HG03520 (cell line): ENCODE measurements at regions not wholly inside any gene's neighbourhood (a gene's known extent, or its start where the extent isn't known, plus 50 kb on each side); places are given as distances from the start of the nearest gene placed in this dataset.
"Not testable (repeated sequence)": the region's sequence is repeated elsewhere in the genome, so short reads cannot be mapped to it uniquely, and the experiment has no call there.

ENCODE experiments used
- ATAC-seq: cut with Tn5 transposase; IDR thresholded peaks from one replicate; pipeline ENCODE4 v1.9.1; 2021; ENCODE audit warnings: mild to moderate bottlenecking, moderate library complexity; ENCODE audit not compliant: unreplicated experiment

GRCh38 chr10:30765022-30765615 is 135.6 kb upstream of the LYZL2 start:
- ATAC-seq, result no peak

GRCh38 chr10:30763918-30764317 is 134.4 kb upstream of the LYZL2 start:
- ATAC-seq, result no peak

GRCh38 chr10:30762620-30763019 is 133.1 kb upstream of the LYZL2 start:
- no peak for ATAC-seq

GRCh38 chr10:30759423-30759822 is 129.9 kb upstream of the LYZL2 start:
- no peak for ATAC-seq

- ATAC-seq, result no peak
Observed at GRCh38 chr10:30758338-30758737, 128.8 kb upstream of the LYZL2 start.

- no peak for ATAC-seq
Observed at GRCh38 chr10:30756896-30757295, 127.3 kb upstream of the LYZL2 start.

GRCh38 chr10:30756151-30756550 is 126.6 kb upstream of the LYZL2 start:
- ATAC-seq, result no peak

GRCh38 chr10:30755441-30755953 is 125.9 kb upstream of the LYZL2 start:
- ATAC-seq, result no peak

GRCh38 chr10:30752481-30752881 is 122.9 kb upstream of the LYZL2 start:
- no peak for ATAC-seq

- peak; percentile 67 for ATAC-seq
Observed at GRCh38 chr10:30751678-30752331, 122.3 kb upstream of the LYZL2 start.

GRCh38 chr10:30750971-30751677 is 121.6 kb upstream of the LYZL2 start:
- ATAC-seq, result no peak

- no peak for ATAC-seq
Observed at GRCh38 chr10:30749385-30749784, 119.8 kb upstream of the LYZL2 start.

- ATAC-seq, result no peak
Observed at GRCh38 chr10:30748152-30748973, 118.8 kb upstream of the LYZL2 start.

GRCh38 chr10:30747633-30748032 is 118.1 kb upstream of the LYZL2 start:
- no peak for ATAC-seq

- no peak for ATAC-seq
Observed at GRCh38 chr10:30745953-30746352, 116.4 kb upstream of the LYZL2 start.

- ATAC-seq, result no peak
Observed at GRCh38 chr10:30744106-30744505, 114.6 kb upstream of the LYZL2 start.

- no peak for ATAC-seq
Observed at GRCh38 chr10:30743586-30743985, 114.0 kb upstream of the LYZL2 start.

- ATAC-seq, result peak; percentile 71
Observed at GRCh38 chr10:30742471-30742870, 112.9 kb upstream of the LYZL2 start.

- not testable (repeated sequence) for ATAC-seq
Observed at GRCh38 chr10:30740774-30741173, 111.2 kb upstream of the LYZL2 start.

- no peak for ATAC-seq
Observed at GRCh38 chr10:30738416-30738815, 108.9 kb upstream of the LYZL2 start.

GRCh38 chr10:30737931-30738391 is 108.4 kb upstream of the LYZL2 start:
- ATAC-seq, result no peak
